H1 (cell line): ENCODE measurements at regions not wholly inside any gene's neighbourhood (a gene's known extent, or its start where the extent isn't known, plus 50 kb on each side); places are given as distances from the start of the nearest gene placed in this dataset.

Experiments
- NANOG ChIP-seq: IDR thresholded peaks from 2 replicates; pipeline ENCODE4 v1.6.1; 2011; ENCODE audit warnings: low read length, low read depth, mild to moderate bottlenecking, inconsistent platforms; ENCODE audit not compliant: insufficient read depth, poor library complexity, severe bottlenecking
- RAD21 ChIP-seq, 2 experiments: IDR thresholded peaks in 1 of 2; conservative IDR thresholded peaks in 1 of 2; 2 replicates each; pipeline ENCODE4 v1.6.1; 2011; ENCODE audit warnings: low read depth in 2 of 2, low read length in 2 of 2, improper control_type of control experiment in 1 of 2, inconsistent platforms in 1 of 2, mild to moderate bottlenecking in 1 of 2, moderate library complexity in 1 of 2
- SUZ12 ChIP-seq: fragments of 200-600 bp; sonication (generic); IDR thresholded peaks from 2 replicates; pipeline ENCODE4 v1.6.1; 2012; ENCODE audit warnings: mild to moderate bottlenecking, inconsistent platforms, low read length, moderate library complexity, mixed read lengths

DNA sequence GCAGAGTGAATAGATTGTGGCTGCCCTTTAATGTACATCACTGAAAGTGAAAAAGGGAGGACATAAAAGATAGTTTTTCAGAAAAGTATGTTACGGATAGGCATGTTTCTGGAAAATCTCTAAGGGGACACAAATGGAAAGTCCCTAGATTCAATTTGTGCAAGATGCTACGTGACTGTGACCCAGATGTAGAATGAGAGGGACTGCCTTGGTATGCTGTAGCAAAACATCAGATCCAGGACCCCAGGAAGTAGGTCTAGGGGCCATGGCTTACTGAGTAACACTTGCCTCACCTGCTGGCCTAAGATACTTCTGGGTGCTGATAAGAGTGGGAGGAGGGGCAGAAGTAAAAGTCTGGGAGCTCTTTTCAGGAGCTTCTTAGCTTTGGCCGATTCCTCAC is 191.2 kb upstream of the PHYHIPL start (continued):
- no peak for TF ChIP-seq SUZ12
- TF ChIP-seq NANOG = no peak
- TF ChIP-seq RAD21 (IDR thresholded peaks at IDR 0.05 in 1 of 2, conservative IDR thresholded peaks at IDR 0.05 in 1 of 2; ENCODE audit: low read depth in 2 of 2, low read length in 2 of 2) = no peak
